ENCODE measurements at regions not wholly inside any gene's neighbourhood (a gene's known extent, or its start where the extent isn't known, plus 50 kb on each side); places are given as distances from the start of the nearest gene placed in this dataset.
"Not testable (repeated sequence)": the region's sequence is repeated elsewhere in the genome, so short reads cannot be mapped to it uniquely, and the experiment has no call there.

GRCh38 chr3:21234933-21235332 lies 516.1 kb downstream of the ZNF385D start:
- no peak for TF ChIP-seq CTCF (IDR thresholded peaks at IDR 0.05; ENCODE audit: low read depth, low read length, missing control alignments)
- H3K4me3 ChIP-seq (replicated peaks; ENCODE audit: low read depth, low read length): no peak overlapping the region
- DNase-seq (ENCODE audit: extremely low read depth, low read depth): no peak

GRCh38 chr3:21229426-21230135 lies 521.4 kb downstream of the ZNF385D start:
- TF ChIP-seq CTCF (IDR thresholded peaks at IDR 0.05; ENCODE audit: low read depth, low read length, missing control alignments): no peak
- DNase-seq (ENCODE audit: extremely low read depth, low read depth): no peak
- H3K4me3 ChIP-seq (replicated peaks; ENCODE audit: low read depth, low read length): no peak overlapping the region

DNA sequence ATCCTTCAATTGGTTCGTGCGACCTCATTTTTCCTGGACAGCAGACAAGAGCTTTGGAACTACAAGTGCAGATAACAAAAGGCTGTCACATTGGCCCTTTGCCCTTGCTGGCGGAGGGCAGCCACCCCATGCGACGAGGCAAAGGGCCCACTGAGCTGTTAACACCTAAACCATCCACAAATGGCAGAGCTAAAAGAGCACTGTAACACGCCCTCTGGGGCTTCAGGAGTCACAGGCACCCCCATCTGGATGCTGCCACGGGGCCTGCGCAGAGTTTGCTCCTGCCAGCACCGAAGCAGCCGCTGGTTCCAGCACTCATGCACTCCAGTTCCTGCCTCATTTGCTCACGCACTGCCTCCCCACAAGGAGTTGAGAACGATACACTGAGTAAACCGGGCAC lies 524.9 kb downstream of the ZNF385D start:
- H3K4me3 ChIP-seq (replicated peaks; ENCODE audit: low read depth, low read length): no peak overlapping the region
- TF ChIP-seq CTCF (IDR thresholded peaks at IDR 0.05; ENCODE audit: low read depth, low read length, missing control alignments): no peak
- DNase-seq (ENCODE audit: extremely low read depth, low read depth): no peak

GRCh38 chr3:21220944-21221343 lies 530.1 kb downstream of the ZNF385D start:
- H3K4me3 ChIP-seq (replicated peaks; ENCODE audit: low read depth, low read length): no peak overlapping the region
- DNase-seq (ENCODE audit: extremely low read depth, low read depth): no peak
- no peak for TF ChIP-seq CTCF (IDR thresholded peaks at IDR 0.05; ENCODE audit: low read depth, low read length, missing control alignments)

GRCh38 chr3:21216598-21216997 lies 534.4 kb downstream of the ZNF385D start:
- TF ChIP-seq CTCF (IDR thresholded peaks at IDR 0.05; ENCODE audit: low read depth, low read length, missing control alignments): peak; percentile 50
- peak; percentile 5 for DNase-seq (ENCODE audit: extremely low read depth, low read depth)
- H3K4me3 ChIP-seq (replicated peaks; ENCODE audit: low read depth, low read length): no peak overlapping the region

- H3K4me3 ChIP-seq (replicated peaks; ENCODE audit: low read depth, low read length): not testable (repeated sequence)
Measured at GRCh38 chr3:21204122-21204521, 546.9 kb downstream of the ZNF385D start.

GRCh38 chr3:21195203-21195602 lies 555.8 kb downstream of the ZNF385D start:
- no peak for DNase-seq (ENCODE audit: extremely low read depth, low read depth)
- H3K4me3 ChIP-seq (replicated peaks; ENCODE audit: low read depth, low read length): no peak overlapping the region
- no peak for TF ChIP-seq CTCF (IDR thresholded peaks at IDR 0.05; ENCODE audit: low read depth, low read length, missing control alignments)

More at GRCh38 chr3:21204122-21204521, 546.9 kb downstream of the ZNF385D start:
- DNase-seq (ENCODE audit: extremely low read depth, low read depth): not testable (repeated sequence)

GRCh38 chr3:21194036-21194435 lies 557.0 kb downstream of the ZNF385D start:
- H3K4me3 ChIP-seq (replicated peaks; ENCODE audit: low read depth, low read length); DNase-seq (ENCODE audit: extremely low read depth, low read depth): not testable (repeated sequence)

All from HFF-Myc (cell line).